IMR-90 (cell line): ENCODE measurements at regions not wholly inside any gene's neighbourhood (a gene's known extent, or its start where the extent isn't known, plus 50 kb on each side); places are given as distances from the start of the nearest gene placed in this dataset.

Experiments
- ATAC-seq: fragments of 200-7000 bp; cut with Tn5 transposase; 2 replicates; pipeline ENCODE4 v1.9.1; 2020; ENCODE audit warnings: low read depth, mild to moderate bottlenecking, moderate library complexity
- BruUV-seq: library from RNA; stranded (reverse); fragments of 400-500 nt; replicated peaks from 2 replicates; lab custom pipeline; 2021; lab: Mats Ljungman, UMichigan
- CTCF ChIA-PET: fragments of 300-600 bp; formaldehyde crosslinking; extraction: SDS; loops from one replicate; lab custom pipeline; 2021; ENCODE audit warnings: antibody characterized with exemption; lab: Yijun Ruan, JAX
- POLR2A ChIA-PET: fragments of 300-600 bp; sonication (Branson Sonifier 250); formaldehyde crosslinking; loops from one replicate; lab custom pipeline; 2022; ENCODE audit warnings: antibody characterized with exemption; ENCODE audit not compliant: unreplicated experiment; lab: Charles Lee
- DNase-seq: peaks from one replicate; pipeline ENCODE4 v3.0.0; 2013
- H2AFZ ChIP-seq: replicated peaks from 2 replicates; pipeline ENCODE3; 2013; ENCODE audit warnings: low read length, mild to moderate bottlenecking; ENCODE audit not compliant: poor library complexity
- H2AK5ac ChIP-seq: 2 replicates; pipeline ENCODE4 v1.6.1; 2013; ENCODE audit warnings: low read depth, low read length, inconsistent platforms
- H2AK9ac ChIP-seq: replicated peaks from 2 replicates; pipeline ENCODE3; 2013; ENCODE audit warnings: mild to moderate bottlenecking, low read depth, low read length, moderate library complexity; ENCODE audit not compliant: poor library complexity
- H2BK120ac ChIP-seq: 2 replicates; pipeline ENCODE4 v1.6.1; 2013; ENCODE audit warnings: low read depth, low read length, inconsistent platforms
- H2BK15ac ChIP-seq: 3 replicates; pipeline ENCODE4 v1.6.1; 2013; ENCODE audit warnings: low read depth, low read length, inconsistent platforms
- H2BK20ac ChIP-seq: 2 replicates; pipeline ENCODE4 v1.6.1; 2013; ENCODE audit warnings: low read depth, mild to moderate bottlenecking, inconsistent platforms, low read length, moderate library complexity
- H2BK5ac ChIP-seq: 2 replicates; pipeline ENCODE4 v1.6.1; 2013; ENCODE audit warnings: mild to moderate bottlenecking, low read depth, low read length, inconsistent platforms; ENCODE audit not compliant: poor library complexity, severe bottlenecking
- H3K14ac ChIP-seq: replicated peaks from 2 replicates; pipeline ENCODE4 v1.6.1; 2013; ENCODE audit warnings: low read depth, low read length, inconsistent platforms
- H3K18ac ChIP-seq: 2 replicates; pipeline ENCODE4 v1.6.1; 2013; ENCODE audit warnings: low read depth, low read length, control low read depth
- H3K23ac ChIP-seq: 2 replicates; pipeline ENCODE4 v1.6.1; 2013; ENCODE audit warnings: low read depth, low read length, inconsistent platforms
- H3K27ac ChIP-seq: 2 replicates; pipeline ENCODE4 v1.5.1; 2013; ENCODE audit warnings: mild to moderate bottlenecking, control low read depth, low read length; ENCODE audit not compliant: insufficient read depth
- H3K27me3 ChIP-seq: 2 replicates; pipeline ENCODE4 v1.6.1; 2013; ENCODE audit warnings: low read length; ENCODE audit not compliant: control insufficient read depth, insufficient read depth
- H3K36me3 ChIP-seq: 2 replicates; pipeline ENCODE4 v1.6.1; 2013; ENCODE audit warnings: low read length, mixed read lengths; ENCODE audit not compliant: control insufficient read depth, insufficient read depth
- H3K4ac ChIP-seq: 2 replicates; pipeline ENCODE4 v1.6.1; 2013; ENCODE audit warnings: low read depth, low read length, inconsistent platforms
- H3K4me1 ChIP-seq: 2 replicates; pipeline ENCODE4 v1.6.1; 2013; ENCODE audit warnings: low read length, mixed read lengths; ENCODE audit not compliant: control insufficient read depth, insufficient read depth
- H3K4me2 ChIP-seq: 2 replicates; pipeline ENCODE4 v1.6.1; 2013; ENCODE audit warnings: low read depth, mild to moderate bottlenecking, control low read depth, low read length, moderate library complexity
- H3K4me3 ChIP-seq: 2 replicates; pipeline ENCODE4 v1.5.1; 2013; ENCODE audit warnings: low read depth, mild to moderate bottlenecking, control low read depth, low read length, moderate library complexity; ENCODE audit not compliant: insufficient read depth
- H3K56ac ChIP-seq: 2 replicates; pipeline ENCODE4 v1.6.1; 2013; ENCODE audit warnings: low read length, inconsistent platforms; ENCODE audit not compliant: insufficient read depth; ENCODE audit errors: extremely low read depth
- H3K79me1 ChIP-seq, 2 experiments: 2 replicates each; pipeline ENCODE4 v1.6.1; 2013; ENCODE audit warnings: low read length in 2 of 2, inconsistent platforms in 1 of 2, low read depth in 1 of 2
- H3K9ac ChIP-seq: 2 replicates; pipeline ENCODE4 v1.6.1; 2013; ENCODE audit warnings: low read depth, low read length, control low read depth
- H3K9me1 ChIP-seq: 2 replicates; pipeline ENCODE4 v1.6.1; 2013; ENCODE audit warnings: low read length, inconsistent platforms; ENCODE audit not compliant: insufficient read depth
- H3K9me3 ChIP-seq: 2 replicates; pipeline ENCODE4 v1.6.1; 2013; ENCODE audit warnings: low read length; ENCODE audit not compliant: control insufficient read depth, insufficient read depth
- H4K20me1 ChIP-seq: 2 replicates; pipeline ENCODE4 v1.6.1; 2013; ENCODE audit warnings: low read length, inconsistent platforms; ENCODE audit not compliant: insufficient read depth
- H4K5ac ChIP-seq: 2 replicates; pipeline ENCODE4 v1.6.1; 2013; ENCODE audit warnings: mild to moderate bottlenecking, low read depth, low read length, control low read depth
- H4K8ac ChIP-seq, 2 experiments: 2 replicates each; pipeline ENCODE4 v1.6.1; 2013; ENCODE audit warnings: low read depth in 2 of 2, low read length in 2 of 2, control low read depth in 1 of 2, inconsistent platforms in 1 of 2
- H4K91ac ChIP-seq: 2 replicates; pipeline ENCODE4 v1.6.1; 2013; ENCODE audit warnings: low read depth, low read length, inconsistent platforms; ENCODE audit not compliant: insufficient read depth
- BHLHE40 ChIP-seq: fragments of 150-350 bp; IDR thresholded peaks from 2 replicates; pipeline ENCODE4 v1.6.1; 2016; ENCODE audit warnings: mild to moderate bottlenecking, low read depth, low read length
- CEBPB ChIP-seq: IDR thresholded peaks from 2 replicates; pipeline ENCODE4 v1.6.1; 2012; ENCODE audit warnings: low read depth, low read length, improper control_type of control experiment
- CHD1 ChIP-seq: IDR thresholded peaks from 2 replicates; pipeline ENCODE4 v1.6.1; 2012; ENCODE audit warnings: low read depth, low read length, improper control_type of control experiment
- FOS ChIP-seq: fragments of 150-350 bp; IDR thresholded peaks from 2 replicates; pipeline ENCODE4 v1.6.1; 2016; ENCODE audit warnings: low read depth, low read length
- MAFK ChIP-seq: IDR thresholded peaks from 2 replicates; pipeline ENCODE4 v1.6.1; 2012; ENCODE audit warnings: low read depth, low read length, improper control_type of control experiment
- MAZ ChIP-seq: IDR thresholded peaks from 2 replicates; pipeline ENCODE4 v1.6.1; 2012; ENCODE audit warnings: low read depth, mild to moderate bottlenecking, low read length, improper control_type of control experiment, moderate library complexity, borderline replicate concordance
- MXI1 ChIP-seq: IDR thresholded peaks from 2 replicates; pipeline ENCODE4 v1.6.1; 2012; ENCODE audit warnings: low read depth, mild to moderate bottlenecking, low read length, moderate library complexity, borderline replicate concordance
- NFE2L2 ChIP-seq: fragments of 150-350 bp; IDR thresholded peaks from 2 replicates; pipeline ENCODE4 v1.6.1; 2016; ENCODE audit warnings: low read depth, mild to moderate bottlenecking, low read length
- POLR2A ChIP-seq: IDR thresholded peaks from 2 replicates; pipeline ENCODE4 v1.6.1; 2012; ENCODE audit warnings: mild to moderate bottlenecking, low read depth, low read length
- RAD21 ChIP-seq: IDR thresholded peaks from 2 replicates; pipeline ENCODE4 v1.6.1; 2012; ENCODE audit warnings: low read length, improper control_type of control experiment
- RCOR1 ChIP-seq: IDR thresholded peaks from 2 replicates; pipeline ENCODE4 v1.6.1; 2012; ENCODE audit warnings: mild to moderate bottlenecking, low read length, improper control_type of control experiment; ENCODE audit not compliant: insufficient replicate concordance
- RFX5 ChIP-seq: IDR thresholded peaks from 2 replicates; pipeline ENCODE4 v1.8.0; 2012; ENCODE audit warnings: low read depth, mild to moderate bottlenecking, low read length, moderate library complexity
- SMC3 ChIP-seq: fragments of 150-350 bp; IDR thresholded peaks from 2 replicates; pipeline ENCODE4 v1.6.1; 2016; ENCODE audit warnings: low read depth, mild to moderate bottlenecking, antibody characterized with exemption, low read length, moderate library complexity
- dilution Hi-C: fragments of 300-500 bp; cut with HindIII; formaldehyde crosslinking; loops from one replicate; pipeline ENCODE4 v1.14.3; 2018; ENCODE audit warnings: low sequenced_read_pairs; ENCODE audit not compliant: unreplicated experiment
- in situ Hi-C: fragments of 300-500 bp; cut with MboI; formaldehyde crosslinking; loops from 3 replicates; pipeline ENCODE4 v1.14.3; 2019; ENCODE audit warnings: low sequenced_read_pairs, inconsistent platforms, mixed read lengths
- intact Hi-C: fragments of 100-400 bp; cut with micrococcal nuclease; formaldehyde crosslinking; loops from 2 replicates; pipeline ENCODE4 v1.10.0; 2022
- TF ChIP-seq, protein P1 (sequence below): fragments of 150-350 bp; IDR thresholded peaks from 2 replicates; pipeline ENCODE4 v1.6.1; 2016; ENCODE audit warnings: low read depth, mild to moderate bottlenecking, low read length, moderate library complexity, borderline replicate concordance
- TF ChIP-seq, protein P2 (sequence below): conservative IDR thresholded peaks from 2 replicates; pipeline ENCODE4 v1.5.1; 2012; ENCODE audit warnings: mild to moderate bottlenecking, low read depth, low read length, improper control_type of control experiment
- TF ChIP-seq, protein P3 (sequence below): fragments of 150-350 bp; IDR thresholded peaks from 2 replicates; pipeline ENCODE4 v1.6.1; 2017; ENCODE audit warnings: mild to moderate bottlenecking, antibody characterized with exemption, low read length, low read depth

DNA sequence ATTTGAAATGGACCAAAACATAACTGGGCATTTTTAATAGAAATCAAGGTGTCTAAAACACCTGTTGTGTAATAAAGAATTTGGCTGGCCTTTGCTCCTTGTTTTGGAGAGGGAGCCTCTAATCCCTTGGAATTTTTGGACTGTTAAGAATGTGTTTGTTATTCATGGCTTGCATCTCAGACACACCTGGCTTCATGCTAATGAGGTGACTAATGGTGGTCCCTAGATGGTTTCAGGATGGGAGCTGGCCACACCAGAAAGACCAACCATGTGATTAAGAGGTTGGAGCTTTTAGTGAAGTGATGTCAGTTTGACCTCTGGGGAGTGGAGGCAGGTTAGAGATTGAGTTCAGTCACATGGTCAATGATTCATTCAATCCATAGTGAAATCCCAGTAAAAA, 328.4 kb downstream of the DHX35 start:
- H3K9ac ChIP-seq = no peak overlapping the region
- H3K79me1 ChIP-seq = no peaks in the 10 kb centered on the region
- no peak for TF ChIP-seq CHD1
- TF ChIP-seq MXI1 = no peak
- TF ChIP-seq, protein P1, sequence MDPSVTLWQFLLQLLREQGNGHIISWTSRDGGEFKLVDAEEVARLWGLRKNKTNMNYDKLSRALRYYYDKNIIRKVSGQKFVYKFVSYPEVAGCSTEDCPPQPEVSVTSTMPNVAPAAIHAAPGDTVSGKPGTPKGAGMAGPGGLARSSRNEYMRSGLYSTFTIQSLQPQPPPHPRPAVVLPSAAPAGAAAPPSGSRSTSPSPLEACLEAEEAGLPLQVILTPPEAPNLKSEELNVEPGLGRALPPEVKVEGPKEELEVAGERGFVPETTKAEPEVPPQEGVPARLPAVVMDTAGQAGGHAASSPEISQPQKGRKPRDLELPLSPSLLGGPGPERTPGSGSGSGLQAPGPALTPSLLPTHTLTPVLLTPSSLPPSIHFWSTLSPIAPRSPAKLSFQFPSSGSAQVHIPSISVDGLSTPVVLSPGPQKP = no peak
- TF ChIP-seq MAZ = no peak
- TF ChIP-seq CEBPB = no peak
- TF ChIP-seq, protein P2, sequence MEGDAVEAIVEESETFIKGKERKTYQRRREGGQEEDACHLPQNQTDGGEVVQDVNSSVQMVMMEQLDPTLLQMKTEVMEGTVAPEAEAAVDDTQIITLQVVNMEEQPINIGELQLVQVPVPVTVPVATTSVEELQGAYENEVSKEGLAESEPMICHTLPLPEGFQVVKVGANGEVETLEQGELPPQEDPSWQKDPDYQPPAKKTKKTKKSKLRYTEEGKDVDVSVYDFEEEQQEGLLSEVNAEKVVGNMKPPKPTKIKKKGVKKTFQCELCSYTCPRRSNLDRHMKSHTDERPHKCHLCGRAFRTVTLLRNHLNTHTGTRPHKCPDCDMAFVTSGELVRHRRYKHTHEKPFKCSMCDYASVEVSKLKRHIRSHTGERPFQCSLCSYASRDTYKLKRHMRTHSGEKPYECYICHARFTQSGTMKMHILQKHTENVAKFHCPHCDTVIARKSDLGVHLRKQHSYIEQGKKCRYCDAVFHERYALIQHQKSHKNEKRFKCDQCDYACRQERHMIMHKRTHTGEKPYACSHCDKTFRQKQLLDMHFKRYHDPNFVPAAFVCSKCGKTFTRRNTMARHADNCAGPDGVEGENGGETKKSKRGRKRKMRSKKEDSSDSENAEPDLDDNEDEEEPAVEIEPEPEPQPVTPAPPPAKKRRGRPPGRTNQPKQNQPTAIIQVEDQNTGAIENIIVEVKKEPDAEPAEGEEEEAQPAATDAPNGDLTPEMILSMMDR = no peak
- TF ChIP-seq BHLHE40 = no peak
- TF ChIP-seq FOS = no peak
- no peak for TF ChIP-seq RFX5
- TF ChIP-seq RCOR1 = no peak
- no peak for TF ChIP-seq NFE2L2
- no peak for TF ChIP-seq MAFK
- TF ChIP-seq, protein P3, sequence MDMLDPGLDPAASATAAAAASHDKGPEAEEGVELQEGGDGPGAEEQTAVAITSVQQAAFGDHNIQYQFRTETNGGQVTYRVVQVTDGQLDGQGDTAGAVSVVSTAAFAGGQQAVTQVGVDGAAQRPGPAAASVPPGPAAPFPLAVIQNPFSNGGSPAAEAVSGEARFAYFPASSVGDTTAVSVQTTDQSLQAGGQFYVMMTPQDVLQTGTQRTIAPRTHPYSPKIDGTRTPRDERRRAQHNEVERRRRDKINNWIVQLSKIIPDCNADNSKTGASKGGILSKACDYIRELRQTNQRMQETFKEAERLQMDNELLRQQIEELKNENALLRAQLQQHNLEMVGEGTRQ = no peak
- TF ChIP-seq POLR2A = no peak
- no peak for TF ChIP-seq RAD21
- TF ChIP-seq SMC3 = no peak
- ChIA-PET POLR2A (no interaction called here), CTCF (no interaction called here)
- H3K4ac ChIP-seq = no peak overlapping the region
- no peak overlapping the region for H2BK20ac ChIP-seq
- H4K5ac ChIP-seq = no peak overlapping the region
- H3K9me3 ChIP-seq = 0 out of 2 replicates have a peak, but pooled peaks cover 2% of the 10 kb centered on the region
- no peak overlapping the region for H2AK9ac ChIP-seq
- H4K20me1 ChIP-seq = no peaks in the 10 kb centered on the region
- H2AFZ ChIP-seq = no peak overlapping the region
- H3K4me2 ChIP-seq = no peak overlapping the region
- H4K8ac ChIP-seq = no peak overlapping the region
- intact Hi-C loops = no loop called here
- BruUV-seq = no TSS peak
- H3K14ac ChIP-seq = no peak overlapping the region
- H2AK5ac ChIP-seq = no peak overlapping the region
- no peaks in the 10 kb centered on the region for H3K9me1 ChIP-seq
- H3K27me3 ChIP-seq = no peaks in the 10 kb centered on the region
- DNase-seq (no peak), ATAC-seq (no peak)
- dilution Hi-C loops = no loop called here
- no peaks in the 10 kb centered on the region for H3K36me3 ChIP-seq
- H2BK5ac ChIP-seq = no peak overlapping the region
- no peak overlapping the region for H2BK120ac ChIP-seq
- in situ Hi-C loops = no loop called here
- no peak overlapping the region for H4K91ac ChIP-seq
- no peak overlapping the region for H3K18ac ChIP-seq
- H3K56ac ChIP-seq = no peak overlapping the region
- no peak overlapping the region for H3K23ac ChIP-seq
- H2BK15ac ChIP-seq = no peak overlapping the region
- no peak overlapping the region for H3K4me3 ChIP-seq
- no peaks in the 10 kb centered on the region for H3K4me1 ChIP-seq
- H3K27ac ChIP-seq = no peak overlapping the region
